ENCODE measurements at regions not wholly inside any gene's neighbourhood (a gene's known extent, or its start where the extent isn't known, plus 50 kb on each side); places are given as distances from the start of the nearest gene placed in this dataset.

GRCh38 chr1:95640746-95641145 lies 406.7 kb downstream of the RWDD3 start:
- Histone ChIP-seq H3K4me2 (ENCODE audit: insufficient read depth, low read length) (no peak overlapping the region), H3K9ac (ENCODE audit: insufficient read depth in 1 of 2, low read depth in 2 of 2, low read length in 2 of 2) (no peak overlapping the region), H3K9me3 (replicated peaks; ENCODE audit: control insufficient read depth, insufficient read depth, low read depth, low read length) (no peaks in the 10 kb centered on the region), H3K79me2 (ENCODE audit: control insufficient read depth, insufficient read depth, low read length) (no peaks in the 10 kb centered on the region), H3K4me3 (no peak overlapping the region), H3K27ac (ENCODE audit: extremely low read depth, low read depth, low read length) (no peak overlapping the region), H3K27me3 (ENCODE audit: control insufficient read depth in 2 of 2, insufficient read depth in 2 of 2, low read length in 2 of 2) (no peaks in the 10 kb centered on the region), H3K4me1 (replicated peaks in 1 of 2; ENCODE audit: control insufficient read depth in 2 of 2, insufficient read depth in 2 of 2, low read length in 2 of 2) (no peaks in the 10 kb centered on the region), H3K9me1 (ENCODE audit: control insufficient read depth, insufficient read depth, low read length) (no peaks in the 10 kb centered on the region), H4K20me1 (replicated peaks; ENCODE audit: control insufficient read depth, insufficient read depth, low read length) (no peaks in the 10 kb centered on the region), H3K36me3 (ENCODE audit: control insufficient read depth, insufficient read depth, low read length) (no peaks in the 10 kb centered on the region), H2AFZ (ENCODE audit: low read depth, low read length) (no peak overlapping the region)
- no peak for DNase-seq (ENCODE audit: extremely low read depth in 1 of 4, low spot score in 3 of 4)
- 0% methylated on average over 2 of the region's 2 CpGs for WGBS (ENCODE audit: insufficient coverage, low coverage, missing lambda C conversion rate)
- TF ChIP-seq MIER1 (IDR thresholded peaks at IDR 0.05; ENCODE audit: low read depth): no peak
- FAIRE-seq: no peak
- in situ Hi-C loops (cut with MboI) (no loop called here), intact Hi-C loops (cut with micrococcal nuclease) (no loop called here)
- no peak for ATAC-seq
- ChIA-PET CTCF (ENCODE audit: low intra/inter-chr PET ratio) (no interaction called here), POLR2A (no interaction called here)
- BruUV-seq (replicated peaks): no TSS peak

- intact Hi-C loops (cut with micrococcal nuclease): no loop called here
- Histone ChIP-seq H3K4me3 (no peak overlapping the region), H3K9me3 (replicated peaks; ENCODE audit: control insufficient read depth, insufficient read depth, low read depth, low read length) (no peaks in the 10 kb centered on the region), H2AFZ (ENCODE audit: low read depth, low read length) (no peak overlapping the region), H3K27me3 (ENCODE audit: control insufficient read depth in 2 of 2, insufficient read depth in 2 of 2, low read length in 2 of 2) (no peaks in the 10 kb centered on the region), H3K27ac (ENCODE audit: extremely low read depth, low read depth, low read length) (no peak overlapping the region), H4K20me1 (replicated peaks; ENCODE audit: control insufficient read depth, insufficient read depth, low read length) (no peaks in the 10 kb centered on the region), H3K36me3 (ENCODE audit: control insufficient read depth, insufficient read depth, low read length) (no peaks in the 10 kb centered on the region), H3K79me2 (ENCODE audit: control insufficient read depth, insufficient read depth, low read length) (no peaks in the 10 kb centered on the region), H3K4me1 (replicated peaks in 1 of 2; ENCODE audit: control insufficient read depth in 2 of 2, insufficient read depth in 2 of 2, low read length in 2 of 2) (no peaks in the 10 kb centered on the region), H3K9me1 (ENCODE audit: control insufficient read depth, insufficient read depth, low read length) (no peaks in the 10 kb centered on the region), H3K4me2 (ENCODE audit: insufficient read depth, low read length) (no peak overlapping the region), H3K9ac (ENCODE audit: insufficient read depth in 1 of 2, low read depth in 2 of 2, low read length in 2 of 2) (no peak overlapping the region)
- no peak for FAIRE-seq
- CTCF ChIA-PET (ENCODE audit: low intra/inter-chr PET ratio): no interaction called here
- TF ChIP-seq NCOA1 (IDR thresholded peaks at IDR 0.05; ENCODE audit: low read depth): no peak
- no peak for TF ChIP-seq GTF2A2 (tag; IDR thresholded peaks at IDR 0.05)
- TF ChIP-seq NR0B1 (IDR thresholded peaks at IDR 0.05; ENCODE audit: partially characterized antibody): no peak
- no peak for TF ChIP-seq PTBP1 (IDR thresholded peaks at IDR 0.05; ENCODE audit: low read depth, low read length)
- no peak for TF ChIP-seq ZNF57 (CRISPR knock-in tag; IDR thresholded peaks at IDR 0.05)
- no peak for TF ChIP-seq ZNF197 (CRISPR knock-in tag; IDR thresholded peaks at IDR 0.05; ENCODE audit: low read depth)
- no peak for TF ChIP-seq MTA2 (IDR thresholded peaks at IDR 0.05; ENCODE audit: low read depth)
- no peak for TF ChIP-seq TEAD2 (tag; IDR thresholded peaks at IDR 0.05)
- TF ChIP-seq GTF2F1 (IDR thresholded peaks at IDR 0.05; ENCODE audit: low read depth, low read length): no peak
- no peak for TF ChIP-seq DIDO1 (tag; IDR thresholded peaks at IDR 0.05; ENCODE audit: low read depth)
- in situ Hi-C loops (cut with MboI): no loop called here
- BruUV-seq (replicated peaks): no TSS peak
- no peak for ATAC-seq
- POLR2A ChIA-PET: no interaction called here
- WGBS (ENCODE audit: insufficient coverage, low coverage, missing lambda C conversion rate): 3% methylated on average over 2 of the region's 2 CpGs
- no peak for DNase-seq (ENCODE audit: extremely low read depth in 1 of 4, low spot score in 3 of 4)
Observed at GRCh38 chr1:95641386-95641785, 407.4 kb downstream of the RWDD3 start.
